ENCODE measurements at regions not wholly inside any gene's neighbourhood (a gene's known extent, or its start where the extent isn't known, plus 50 kb on each side); places are given as distances from the start of the nearest gene placed in this dataset.

DNA sequence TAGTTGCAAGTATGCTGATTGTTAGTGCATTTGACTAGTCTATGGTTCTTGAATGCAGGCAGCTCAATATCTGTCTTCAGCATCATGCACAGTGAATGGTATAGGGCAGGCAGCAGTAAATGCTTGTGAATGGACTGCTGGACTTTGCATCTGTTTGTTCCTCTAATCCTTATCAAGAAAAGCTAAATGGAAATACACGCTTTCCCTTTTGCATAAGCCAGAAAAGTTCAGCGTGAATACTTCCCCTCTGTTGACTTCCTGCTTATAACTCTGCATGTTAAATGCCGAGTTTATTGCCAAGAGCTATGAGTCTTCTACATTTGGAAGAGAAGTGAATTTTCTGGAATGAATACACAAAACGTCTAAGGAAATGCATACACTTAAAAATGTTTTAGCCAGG lies 127.9 kb upstream of the CPHXL start:
- no peak overlapping the region for H3K56ac ChIP-seq (ENCODE audit: extremely low read depth, insufficient read depth, low read length)
- no peak overlapping the region for H2AFZ ChIP-seq (replicated peaks; ENCODE audit: low read length, poor library complexity)
- H3K9me3 ChIP-seq (ENCODE audit: control insufficient read depth, insufficient read depth, low read length) = no peaks in the 10 kb centered on the region
- H2AK5ac ChIP-seq (ENCODE audit: low read depth, low read length) = no peak overlapping the region
- H3K9ac ChIP-seq (ENCODE audit: low read depth, low read length) = no peak overlapping the region
- no peaks in the 10 kb centered on the region for H3K79me1 ChIP-seq (ENCODE audit: low read depth in 1 of 2, low read length in 2 of 2)
- WGBS, 2 experiments (ENCODE audit: extremely low coverage in 2 of 2, insufficient read length in 1 of 2) = no CpG with 5 or more reads among the region's 4 CpGs
- ATAC-seq (ENCODE audit: low read depth) = no peak
- no peak overlapping the region for H3K4me2 ChIP-seq (ENCODE audit: low read depth, low read length)
- no peak overlapping the region for H2BK5ac ChIP-seq (ENCODE audit: low read depth, low read length, poor library complexity, severe bottlenecking)
- H3K9me1 ChIP-seq (ENCODE audit: insufficient read depth, low read length) = no peaks in the 10 kb centered on the region
- no peaks in the 10 kb centered on the region for H3K27me3 ChIP-seq (ENCODE audit: control insufficient read depth, insufficient read depth, low read length)
- intact Hi-C loops (cut with micrococcal nuclease) (no loop called here), in situ Hi-C loops (cut with MboI; ENCODE audit: low sequenced_read_pairs) (no loop called here), dilution Hi-C loops (cut with HindIII; ENCODE audit: low sequenced_read_pairs, unreplicated experiment) (no loop called here)
- ChIA-PET CTCF (no interaction called here), POLR2A (ENCODE audit: unreplicated experiment) (no interaction called here)
- BruUV-seq (replicated peaks) = no TSS peak
- H3K4me3 ChIP-seq (ENCODE audit: insufficient read depth, low read depth, low read length) = no peak overlapping the region
- H4K8ac ChIP-seq (ENCODE audit: low read depth in 2 of 2, low read length in 2 of 2) = no peak overlapping the region
- H3K23ac ChIP-seq (ENCODE audit: low read depth, low read length) = no peak overlapping the region
- H4K5ac ChIP-seq (ENCODE audit: low read depth, low read length) = no peak overlapping the region
- no peak overlapping the region for H3K14ac ChIP-seq (replicated peaks; ENCODE audit: low read depth, low read length)
- no peak overlapping the region for H3K27ac ChIP-seq (ENCODE audit: insufficient read depth, low read length)
- H3K18ac ChIP-seq (ENCODE audit: low read depth, low read length) = no peak overlapping the region
- no peak overlapping the region for H2AK9ac ChIP-seq (replicated peaks; ENCODE audit: low read depth, low read length, poor library complexity)
- H2BK20ac ChIP-seq (ENCODE audit: low read depth, low read length) = no peak overlapping the region
- no peak overlapping the region for H3K4ac ChIP-seq (ENCODE audit: low read depth, low read length)
- no peak overlapping the region for H2BK120ac ChIP-seq (ENCODE audit: low read depth, low read length)
- no peak for TF ChIP-seq BHLHE40 (IDR thresholded peaks at IDR 0.05; ENCODE audit: low read depth, low read length)
- no peak for TF ChIP-seq MAFK (IDR thresholded peaks at IDR 0.05; ENCODE audit: low read depth, low read length)
- no peak for TF ChIP-seq RCOR1 (IDR thresholded peaks at IDR 0.05; ENCODE audit: insufficient replicate concordance, low read length)
- no peak for TF ChIP-seq CEBPB (IDR thresholded peaks at IDR 0.05; ENCODE audit: low read depth, low read length)
- TF ChIP-seq MAZ (IDR thresholded peaks at IDR 0.05; ENCODE audit: borderline replicate concordance, low read depth, low read length) = no peak
- TF ChIP-seq, protein P1, sequence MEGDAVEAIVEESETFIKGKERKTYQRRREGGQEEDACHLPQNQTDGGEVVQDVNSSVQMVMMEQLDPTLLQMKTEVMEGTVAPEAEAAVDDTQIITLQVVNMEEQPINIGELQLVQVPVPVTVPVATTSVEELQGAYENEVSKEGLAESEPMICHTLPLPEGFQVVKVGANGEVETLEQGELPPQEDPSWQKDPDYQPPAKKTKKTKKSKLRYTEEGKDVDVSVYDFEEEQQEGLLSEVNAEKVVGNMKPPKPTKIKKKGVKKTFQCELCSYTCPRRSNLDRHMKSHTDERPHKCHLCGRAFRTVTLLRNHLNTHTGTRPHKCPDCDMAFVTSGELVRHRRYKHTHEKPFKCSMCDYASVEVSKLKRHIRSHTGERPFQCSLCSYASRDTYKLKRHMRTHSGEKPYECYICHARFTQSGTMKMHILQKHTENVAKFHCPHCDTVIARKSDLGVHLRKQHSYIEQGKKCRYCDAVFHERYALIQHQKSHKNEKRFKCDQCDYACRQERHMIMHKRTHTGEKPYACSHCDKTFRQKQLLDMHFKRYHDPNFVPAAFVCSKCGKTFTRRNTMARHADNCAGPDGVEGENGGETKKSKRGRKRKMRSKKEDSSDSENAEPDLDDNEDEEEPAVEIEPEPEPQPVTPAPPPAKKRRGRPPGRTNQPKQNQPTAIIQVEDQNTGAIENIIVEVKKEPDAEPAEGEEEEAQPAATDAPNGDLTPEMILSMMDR (conservative IDR thresholded peaks at IDR 0.05; ENCODE audit: low read depth, low read length) = no peak
- TF ChIP-seq NFE2L2 (IDR thresholded peaks at IDR 0.05; ENCODE audit: low read depth, low read length) = no peak
- no peak for TF ChIP-seq SMC3 (IDR thresholded peaks at IDR 0.05; ENCODE audit: low read depth, low read length)
- TF ChIP-seq, protein P2, sequence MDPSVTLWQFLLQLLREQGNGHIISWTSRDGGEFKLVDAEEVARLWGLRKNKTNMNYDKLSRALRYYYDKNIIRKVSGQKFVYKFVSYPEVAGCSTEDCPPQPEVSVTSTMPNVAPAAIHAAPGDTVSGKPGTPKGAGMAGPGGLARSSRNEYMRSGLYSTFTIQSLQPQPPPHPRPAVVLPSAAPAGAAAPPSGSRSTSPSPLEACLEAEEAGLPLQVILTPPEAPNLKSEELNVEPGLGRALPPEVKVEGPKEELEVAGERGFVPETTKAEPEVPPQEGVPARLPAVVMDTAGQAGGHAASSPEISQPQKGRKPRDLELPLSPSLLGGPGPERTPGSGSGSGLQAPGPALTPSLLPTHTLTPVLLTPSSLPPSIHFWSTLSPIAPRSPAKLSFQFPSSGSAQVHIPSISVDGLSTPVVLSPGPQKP (IDR thresholded peaks at IDR 0.05; ENCODE audit: borderline replicate concordance, low read depth, low read length) = no peak
- TF ChIP-seq, protein P3, sequence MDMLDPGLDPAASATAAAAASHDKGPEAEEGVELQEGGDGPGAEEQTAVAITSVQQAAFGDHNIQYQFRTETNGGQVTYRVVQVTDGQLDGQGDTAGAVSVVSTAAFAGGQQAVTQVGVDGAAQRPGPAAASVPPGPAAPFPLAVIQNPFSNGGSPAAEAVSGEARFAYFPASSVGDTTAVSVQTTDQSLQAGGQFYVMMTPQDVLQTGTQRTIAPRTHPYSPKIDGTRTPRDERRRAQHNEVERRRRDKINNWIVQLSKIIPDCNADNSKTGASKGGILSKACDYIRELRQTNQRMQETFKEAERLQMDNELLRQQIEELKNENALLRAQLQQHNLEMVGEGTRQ (IDR thresholded peaks at IDR 0.05; ENCODE audit: low read depth, low read length) = no peak
- TF ChIP-seq RAD21 (IDR thresholded peaks at IDR 0.05; ENCODE audit: low read length) = no peak
- no peak overlapping the region for H4K91ac ChIP-seq (ENCODE audit: insufficient read depth, low read depth, low read length)
- H3K36me3 ChIP-seq (ENCODE audit: control insufficient read depth, insufficient read depth, low read length) = no peaks in the 10 kb centered on the region
- no peak for DNase-seq
- H2BK15ac ChIP-seq (ENCODE audit: low read depth, low read length) = no peak overlapping the region
- H3K4me1 ChIP-seq (ENCODE audit: control insufficient read depth, insufficient read depth, low read length) = no peaks in the 10 kb centered on the region
- no peaks in the 10 kb centered on the region for H4K20me1 ChIP-seq (ENCODE audit: insufficient read depth, low read length)

All from IMR-90 (cell line).